ENCODE measurements at regions not wholly inside any gene's neighbourhood (a gene's known extent, or its start where the extent isn't known, plus 50 kb on each side); places are given as distances from the start of the nearest gene placed in this dataset.

- TF ChIP-seq, protein P1, sequence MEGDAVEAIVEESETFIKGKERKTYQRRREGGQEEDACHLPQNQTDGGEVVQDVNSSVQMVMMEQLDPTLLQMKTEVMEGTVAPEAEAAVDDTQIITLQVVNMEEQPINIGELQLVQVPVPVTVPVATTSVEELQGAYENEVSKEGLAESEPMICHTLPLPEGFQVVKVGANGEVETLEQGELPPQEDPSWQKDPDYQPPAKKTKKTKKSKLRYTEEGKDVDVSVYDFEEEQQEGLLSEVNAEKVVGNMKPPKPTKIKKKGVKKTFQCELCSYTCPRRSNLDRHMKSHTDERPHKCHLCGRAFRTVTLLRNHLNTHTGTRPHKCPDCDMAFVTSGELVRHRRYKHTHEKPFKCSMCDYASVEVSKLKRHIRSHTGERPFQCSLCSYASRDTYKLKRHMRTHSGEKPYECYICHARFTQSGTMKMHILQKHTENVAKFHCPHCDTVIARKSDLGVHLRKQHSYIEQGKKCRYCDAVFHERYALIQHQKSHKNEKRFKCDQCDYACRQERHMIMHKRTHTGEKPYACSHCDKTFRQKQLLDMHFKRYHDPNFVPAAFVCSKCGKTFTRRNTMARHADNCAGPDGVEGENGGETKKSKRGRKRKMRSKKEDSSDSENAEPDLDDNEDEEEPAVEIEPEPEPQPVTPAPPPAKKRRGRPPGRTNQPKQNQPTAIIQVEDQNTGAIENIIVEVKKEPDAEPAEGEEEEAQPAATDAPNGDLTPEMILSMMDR (IDR thresholded peaks at IDR 0.05): no peak
- TF ChIP-seq ZFX (IDR thresholded peaks at IDR 0.05; ENCODE audit: borderline replicate concordance): no peak
Measured at GRCh38 chr5:89397096-89397495, 514.1 kb upstream of the MEF2C start.
